ENCODE measurements at regions not wholly inside any gene's neighbourhood (a gene's known extent, or its start where the extent isn't known, plus 50 kb on each side); places are given as distances from the start of the nearest gene placed in this dataset.

DNA sequence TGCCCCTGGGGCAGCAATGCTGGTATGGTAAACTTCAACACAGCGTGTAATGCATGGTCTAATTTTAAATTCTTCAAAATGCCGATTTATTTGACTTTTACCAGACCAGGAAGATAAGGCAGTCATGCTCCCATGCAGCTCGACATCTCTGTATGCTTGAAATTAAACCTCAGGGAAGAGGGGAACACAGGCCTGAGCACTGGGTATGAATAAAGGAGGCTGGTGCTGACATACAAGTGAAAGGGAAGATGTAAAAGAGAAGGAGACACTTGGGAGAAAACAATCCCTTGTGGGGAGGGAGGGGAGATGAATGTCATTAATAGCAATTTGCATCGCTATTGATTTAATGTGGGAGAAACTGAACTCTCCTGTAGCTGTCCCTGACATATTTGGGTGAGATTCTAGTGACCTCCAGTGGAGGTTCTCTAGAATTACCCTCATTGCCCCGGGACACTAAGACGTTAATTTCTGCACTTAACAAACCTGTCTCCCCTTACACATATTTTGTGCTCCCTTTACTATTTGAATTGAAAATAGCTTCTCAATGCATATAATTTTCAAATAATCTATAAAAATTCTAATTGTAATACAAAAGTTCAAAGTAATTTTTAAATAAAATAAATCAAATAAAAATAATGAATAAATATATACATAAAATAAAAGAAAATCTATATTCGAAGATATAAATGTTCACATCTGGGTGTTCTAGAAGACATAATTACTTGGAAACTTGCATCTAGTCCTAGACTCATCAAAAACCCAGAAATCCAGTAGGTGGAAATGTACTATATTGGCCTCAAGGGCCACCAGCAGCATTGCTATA, 283.1 kb downstream of the LMX1A start:
- peak; percentile 58 for DNase-seq

DNA sequence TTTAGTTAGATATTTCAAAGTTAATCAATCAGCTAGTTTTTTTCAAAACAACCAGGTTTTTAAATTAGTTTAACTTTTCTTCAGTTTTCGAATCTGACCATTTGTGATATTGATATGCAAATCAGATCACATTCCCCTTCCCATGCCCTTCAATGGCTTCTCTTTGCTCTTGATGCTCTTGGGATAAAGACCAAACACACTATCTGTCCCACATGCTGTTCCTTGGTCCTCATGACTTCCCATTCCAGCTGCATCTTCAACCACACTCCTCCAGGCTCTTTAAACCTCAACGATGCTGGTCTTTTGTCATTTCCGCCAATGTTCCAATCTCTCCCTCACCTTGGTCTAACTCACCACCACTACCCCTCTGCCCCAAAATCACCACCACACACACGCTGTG, 285.8 kb downstream of the LMX1A start:
- DNase-seq: no peak

DNA sequence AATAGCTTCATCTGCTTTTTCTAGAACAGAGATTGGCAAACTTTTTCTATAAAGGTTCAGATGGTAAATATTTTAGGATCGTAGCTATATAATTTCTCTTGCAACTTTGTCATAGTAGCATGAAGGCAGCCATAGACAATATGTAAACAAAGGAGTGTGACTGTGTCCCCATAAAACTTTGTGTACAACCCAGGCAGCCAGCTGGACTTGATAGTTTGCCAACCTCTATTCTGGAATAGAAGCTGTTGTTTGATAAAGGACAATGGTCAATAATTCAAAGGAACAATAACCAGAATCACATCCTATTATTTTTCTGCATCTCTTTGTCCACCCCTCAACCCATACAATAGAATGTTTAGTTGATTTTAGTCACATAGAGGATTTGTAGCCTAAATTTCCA, 286.7 kb downstream of the LMX1A start:
- DNase-seq: peak; percentile 34

DNA sequence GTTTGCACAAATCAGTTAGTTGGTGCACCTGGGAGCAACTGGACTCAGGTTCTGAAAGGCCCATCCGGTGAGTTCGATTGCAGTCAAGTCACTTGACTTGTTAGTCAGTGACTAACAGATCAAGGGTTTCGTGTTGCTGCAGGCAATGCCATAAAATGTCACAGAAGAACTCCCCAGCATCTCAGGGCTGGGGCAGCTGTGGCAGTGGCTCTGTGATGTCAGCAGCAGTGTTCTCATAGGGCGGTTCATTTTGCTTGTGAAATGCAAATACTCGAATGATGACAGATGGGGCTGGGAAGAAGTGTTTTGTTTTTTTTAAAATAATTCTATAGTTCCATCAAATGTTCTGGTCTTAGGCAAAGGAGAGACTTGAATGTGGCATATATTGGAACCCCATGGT, 287.8 kb downstream of the LMX1A start:
- no peak for DNase-seq

DNA sequence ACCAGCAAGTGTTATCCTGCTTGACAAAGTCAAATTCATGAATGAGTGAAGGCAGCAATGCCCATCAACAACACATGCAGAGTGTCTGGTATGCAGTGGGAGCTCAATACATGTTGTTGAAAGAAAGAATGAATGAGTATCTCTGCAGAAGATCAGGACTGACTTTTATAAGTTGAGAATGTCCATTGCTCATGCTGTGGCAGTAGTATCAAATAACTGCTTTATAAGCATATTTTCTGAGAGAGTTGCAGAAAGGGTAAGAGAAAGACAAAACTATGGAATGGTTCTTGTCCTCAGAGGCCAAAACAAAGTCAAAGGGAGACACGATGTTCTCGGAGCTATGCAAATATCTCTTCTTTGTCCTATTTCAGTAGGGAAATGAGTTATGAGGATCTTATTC, 288.7 kb downstream of the LMX1A start:
- DNase-seq: no peak

DNA sequence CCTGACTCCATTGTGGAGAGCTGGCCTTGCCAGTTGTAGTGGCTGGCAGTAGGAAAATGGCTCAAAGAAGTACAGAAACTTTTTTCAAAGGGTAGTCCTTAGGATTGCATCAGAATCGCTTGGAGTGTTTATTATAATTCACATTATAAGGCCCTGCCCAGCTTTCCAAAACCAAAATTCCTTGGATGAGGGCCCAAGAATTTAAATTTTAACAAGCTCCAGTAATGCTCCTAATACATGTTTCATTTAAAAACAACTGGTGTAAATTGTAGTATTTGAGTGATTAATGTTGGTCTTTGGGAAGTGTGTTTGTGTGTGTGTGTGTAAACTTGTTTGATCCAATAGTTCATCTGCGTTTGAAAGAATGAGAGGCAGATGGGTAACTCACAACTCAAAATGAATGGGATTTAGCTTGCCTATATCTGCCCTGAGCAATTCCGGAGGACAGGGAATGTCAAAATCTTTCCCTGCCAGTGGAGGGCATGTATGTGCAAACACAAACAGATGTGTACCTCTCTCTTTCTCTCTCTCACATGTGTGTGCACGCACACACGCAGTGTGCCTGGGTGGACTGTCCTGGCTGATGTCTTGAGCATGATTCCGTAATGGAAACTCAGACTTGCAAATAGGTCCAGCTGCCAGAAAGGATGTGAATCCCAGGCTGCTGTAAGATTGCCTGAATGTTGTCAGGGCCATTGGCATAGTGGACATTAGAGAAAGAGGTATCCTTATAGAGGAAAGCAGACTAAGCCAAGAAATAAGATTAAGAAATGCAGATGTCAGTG, 293.1 kb downstream of the LMX1A start:
- DNase-seq: no peak

DNA sequence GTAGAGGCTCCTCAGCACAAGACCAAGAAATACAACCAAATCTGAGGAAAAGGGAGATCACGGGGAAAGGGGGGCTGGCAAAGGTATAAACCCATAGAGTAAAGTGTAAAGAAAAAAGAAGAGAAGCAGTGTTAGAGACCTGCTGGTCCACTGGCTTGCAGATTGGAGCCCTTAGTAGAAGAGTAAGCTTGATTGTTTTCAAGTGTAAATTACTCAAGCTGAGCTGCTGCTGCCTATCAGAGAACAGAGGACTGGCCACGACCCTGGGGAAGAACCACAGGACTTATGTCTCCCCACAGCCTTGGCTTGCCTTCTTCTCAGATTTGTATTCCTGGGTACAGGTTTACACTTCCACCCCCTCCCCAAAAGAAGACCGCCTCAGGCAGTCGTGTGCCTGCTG, 294.2 kb downstream of the LMX1A start:
- DNase-seq: no peak

DNA sequence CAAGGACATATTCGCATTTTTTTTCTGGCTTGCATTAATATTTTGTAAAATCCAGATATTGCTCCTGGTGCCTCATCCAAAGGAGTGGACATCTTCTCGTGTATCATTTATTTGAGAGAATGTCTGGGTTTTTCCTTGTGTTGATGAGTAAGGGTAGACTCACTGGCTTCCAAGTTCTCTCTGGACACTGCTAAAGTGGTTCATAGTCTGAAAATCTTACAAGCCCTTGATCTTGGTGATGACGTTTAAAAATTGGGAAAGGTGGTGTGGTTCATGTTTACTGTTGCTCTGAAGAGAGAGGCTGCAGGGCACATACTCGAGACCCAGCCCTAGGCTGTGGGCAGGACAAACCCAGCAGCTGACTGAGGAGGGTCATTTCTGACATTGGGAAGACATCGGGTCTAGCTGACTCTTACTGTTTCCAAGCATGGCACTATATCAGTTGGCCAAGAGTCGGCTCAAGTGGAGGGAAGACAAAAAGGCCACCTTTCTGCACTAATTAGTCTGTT, 296.2 kb downstream of the LMX1A start:
- no peak for DNase-seq

DNA sequence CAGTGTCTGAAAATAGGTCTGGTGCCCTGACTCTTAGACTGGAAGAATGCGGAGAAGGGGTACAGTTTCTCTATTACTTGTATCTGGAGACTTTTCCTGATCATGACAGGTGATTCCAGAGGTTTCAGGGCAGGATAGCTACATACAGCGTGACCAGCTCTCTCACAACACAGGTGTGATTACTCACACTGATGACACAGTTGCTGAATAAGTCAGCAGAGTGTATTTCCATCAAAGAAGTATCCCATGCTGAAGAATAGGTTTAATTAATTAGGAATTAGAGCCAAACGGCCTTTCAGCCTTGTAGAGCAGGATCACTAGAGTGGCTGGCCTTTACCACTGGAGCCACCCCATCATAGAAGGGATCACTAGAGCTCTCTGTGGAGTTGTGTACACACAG, 298.6 kb downstream of the LMX1A start:
- DNase-seq: peak; percentile 9

DNA sequence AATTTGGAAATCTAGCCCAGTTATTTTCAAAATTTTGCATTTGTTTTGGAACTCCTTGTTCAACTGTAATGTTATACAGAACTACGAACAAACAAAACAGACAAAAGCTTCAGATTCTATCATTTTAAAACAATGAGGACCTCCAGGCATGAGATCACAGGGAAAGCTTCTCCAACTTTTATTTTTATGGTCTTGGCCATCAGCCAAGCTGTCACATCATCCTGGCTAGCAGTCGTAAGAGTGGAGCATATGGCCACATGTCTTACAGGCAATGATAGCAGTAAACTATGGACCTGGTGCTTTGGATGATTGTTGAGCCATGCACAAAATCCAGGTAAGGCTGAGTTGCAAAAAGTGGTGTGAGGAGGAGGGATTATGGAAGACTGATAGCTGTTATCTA, 299.6 kb downstream of the LMX1A start:
- DNase-seq: peak; percentile 6

DNA sequence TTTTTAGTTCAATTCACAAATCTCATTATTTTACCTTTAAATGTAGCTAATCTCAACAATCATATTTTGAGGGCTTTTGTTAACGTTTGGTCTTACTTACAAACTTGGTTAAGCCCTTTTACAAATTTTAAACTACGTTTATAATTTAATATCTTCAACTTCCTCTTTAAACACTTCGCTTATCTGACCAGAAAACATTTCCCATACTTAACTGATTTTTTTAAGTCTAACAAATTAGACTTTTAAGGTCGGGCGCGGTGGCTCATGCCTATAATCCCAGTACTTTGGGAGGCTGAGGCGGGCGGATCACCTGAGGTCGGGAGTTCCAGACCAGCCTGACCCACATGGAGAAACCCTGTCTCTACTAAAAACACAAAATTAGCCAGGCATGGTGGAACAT, 300.9 kb downstream of the LMX1A start:
- DNase-seq: no peak

DNA sequence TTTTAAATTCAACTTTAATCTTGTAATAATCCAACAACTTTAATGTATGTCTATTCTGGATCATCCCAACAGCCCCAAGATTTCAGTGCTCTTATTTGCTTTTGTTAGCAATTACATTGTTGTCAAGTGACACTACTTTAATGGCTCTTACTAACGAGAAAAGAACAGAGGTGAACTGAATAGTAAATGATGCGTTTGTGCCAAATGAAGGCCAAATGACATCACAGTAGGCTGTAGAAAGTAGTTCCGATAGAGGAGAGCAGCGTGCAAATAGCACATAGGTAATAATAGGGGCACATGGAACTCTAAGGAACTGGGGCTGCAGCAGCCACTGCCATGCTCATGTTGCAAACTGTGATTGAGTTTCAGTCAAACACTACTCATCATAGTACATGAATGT, 301.9 kb downstream of the LMX1A start:
- DNase-seq: no peak

DNA sequence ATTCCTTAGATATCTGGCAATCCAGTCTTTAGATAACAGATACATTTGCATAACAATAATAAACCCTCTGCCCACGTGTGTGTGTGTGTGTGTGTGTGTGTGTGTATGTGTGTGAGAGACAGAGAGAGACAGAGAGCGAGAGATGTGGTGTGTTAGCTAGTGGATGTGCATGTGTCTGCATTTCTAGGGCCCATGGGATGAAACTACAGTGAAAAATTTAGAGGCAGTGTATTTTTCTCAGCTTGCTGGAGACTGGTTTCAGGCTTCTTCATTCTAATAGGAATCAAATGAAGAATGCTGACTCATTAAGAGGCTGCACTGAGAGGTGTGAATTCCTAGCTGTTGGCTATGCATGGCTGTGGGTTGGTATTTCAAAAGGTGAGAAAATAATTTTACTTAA, 303.2 kb downstream of the LMX1A start:
- DNase-seq: no peak

DNA sequence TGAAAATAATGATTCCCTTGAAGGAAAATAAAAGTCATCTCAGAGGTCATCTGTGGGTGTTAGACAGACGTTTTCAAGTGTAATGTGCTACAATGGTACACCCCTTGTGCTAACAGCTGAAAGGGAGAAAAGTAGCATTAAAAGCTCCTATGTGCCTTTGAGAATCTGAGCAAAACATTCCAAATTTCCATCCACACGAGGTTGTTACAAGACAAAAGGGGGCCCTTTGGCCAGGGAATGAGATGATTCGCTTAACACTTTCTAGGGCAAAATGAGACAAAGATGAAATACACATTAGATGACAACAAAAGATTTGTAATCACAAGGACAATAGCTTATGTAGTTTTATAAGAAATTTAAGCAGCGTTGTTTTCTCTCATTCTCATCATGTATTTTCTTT, 303.6 kb downstream of the LMX1A start:
- no peak for DNase-seq

DNA sequence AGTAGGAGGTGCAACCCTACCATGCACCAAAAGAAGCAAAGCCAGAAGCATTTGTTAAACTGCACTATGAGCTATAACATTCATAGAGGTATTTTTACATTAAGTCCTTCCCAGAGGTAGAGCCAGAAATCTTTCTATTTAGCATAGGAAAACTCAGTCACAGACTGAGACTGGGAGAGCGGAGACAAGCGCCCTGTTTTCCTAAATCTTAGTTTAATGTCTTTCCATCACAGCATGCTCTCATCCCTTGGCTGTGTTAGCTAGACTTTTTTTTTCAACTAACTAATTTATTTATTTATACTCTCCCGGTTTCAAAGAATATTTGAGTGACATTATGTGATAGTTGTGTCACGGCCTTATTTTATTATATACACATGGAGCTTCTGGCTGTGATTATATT, 304.1 kb downstream of the LMX1A start:
- DNase-seq: no peak

DNA sequence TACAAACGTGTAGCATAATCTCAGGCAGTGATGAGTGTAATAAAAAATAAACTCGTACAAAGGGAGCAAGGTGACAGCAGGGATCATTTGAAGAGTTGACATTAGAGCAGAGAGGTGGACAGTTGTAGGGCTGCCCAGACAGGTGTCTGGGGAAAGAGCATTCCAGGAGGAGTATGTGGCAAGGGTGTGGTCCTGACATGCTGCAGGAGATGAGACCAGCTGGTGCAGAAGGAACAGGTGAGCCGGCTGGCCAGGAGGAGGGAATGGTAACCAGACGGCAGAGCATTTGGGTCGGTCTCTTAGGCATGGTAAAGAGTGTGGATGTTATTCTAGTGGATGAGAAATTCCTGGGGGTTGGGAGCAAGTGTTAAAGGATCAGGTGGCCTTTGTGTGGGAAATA, 306.3 kb downstream of the LMX1A start:
- DNase-seq: peak; percentile 15

DNA sequence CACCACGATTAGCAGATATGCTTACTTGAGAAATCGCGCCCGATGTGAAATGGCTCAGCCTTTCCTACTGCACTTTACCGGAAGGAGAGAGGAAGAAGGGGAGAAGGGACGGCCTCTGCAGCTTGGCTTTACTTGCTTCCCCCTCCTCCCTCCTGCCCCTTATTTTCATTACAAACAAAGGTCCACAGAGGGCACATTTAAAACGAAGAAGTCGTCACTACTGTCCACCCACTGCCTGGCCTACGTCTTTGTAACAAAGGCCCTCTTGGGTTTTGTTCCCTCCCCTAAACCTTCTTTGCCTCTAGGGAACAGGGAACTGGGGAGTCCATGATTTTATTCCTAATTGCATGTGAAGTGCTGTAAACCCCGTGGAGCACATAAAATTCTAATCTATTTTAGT, 308.5 kb downstream of the LMX1A start:
- no peak for DNase-seq

DNA sequence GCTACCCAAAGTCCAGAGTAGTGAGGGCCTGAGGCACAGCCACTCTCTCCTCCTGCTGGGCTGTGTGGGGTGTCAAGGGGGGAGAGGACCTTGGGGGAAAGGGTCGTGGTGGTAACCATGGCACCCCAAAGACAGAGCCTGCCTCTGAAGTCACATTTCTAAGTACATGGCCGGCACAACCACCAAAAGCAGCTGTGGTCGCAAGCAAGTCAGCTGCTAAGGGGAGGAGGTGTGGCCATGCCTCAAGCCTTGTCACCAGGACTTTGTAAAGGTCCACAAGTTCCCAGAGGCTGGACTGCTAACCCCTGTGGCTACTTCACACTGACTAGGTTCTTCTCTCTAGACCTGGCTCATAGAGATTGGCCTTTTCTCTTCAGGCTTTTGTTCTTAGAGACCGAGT, 310.6 kb downstream of the LMX1A start:
- no peak for DNase-seq

DNA sequence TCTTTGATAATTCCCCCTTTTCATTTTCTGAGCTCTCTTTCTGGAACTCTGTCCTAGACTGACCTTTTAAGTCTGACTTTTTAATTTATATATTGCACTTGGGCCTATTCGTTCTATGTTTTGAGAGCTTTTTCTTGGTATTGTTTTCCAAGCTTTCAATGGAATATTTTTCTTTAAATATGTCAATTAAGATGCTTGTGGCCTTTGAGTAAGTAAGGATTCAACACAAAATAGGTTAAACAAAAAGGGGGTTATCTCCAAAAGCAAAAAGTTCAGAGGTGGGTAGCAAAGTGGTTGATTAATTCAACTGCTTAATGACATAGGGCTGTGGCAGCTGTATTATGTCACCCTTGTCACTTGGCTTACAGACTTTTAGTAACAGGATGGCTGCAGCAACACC, 315.9 kb downstream of the LMX1A start:
- DNase-seq: no peak

DNA sequence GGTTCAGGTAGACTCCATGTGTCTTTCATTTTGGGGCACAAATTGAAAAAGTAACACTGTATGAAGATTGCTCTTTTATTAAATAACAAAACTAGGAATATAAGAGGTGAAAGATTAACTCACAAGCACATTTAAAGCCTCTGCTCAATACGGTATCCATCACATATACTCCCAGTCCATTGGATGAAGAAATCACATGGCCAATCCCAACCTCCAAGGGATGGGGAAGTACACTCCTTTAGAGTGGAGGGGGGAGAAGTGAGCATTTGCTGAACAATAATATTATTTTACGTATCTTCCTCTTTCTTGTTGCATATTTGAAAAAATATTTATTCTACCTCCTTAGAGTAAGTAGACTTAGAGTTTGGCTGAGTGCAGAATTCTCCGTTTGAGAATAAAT, 316.5 kb downstream of the LMX1A start:
- no peak for DNase-seq

DNA sequence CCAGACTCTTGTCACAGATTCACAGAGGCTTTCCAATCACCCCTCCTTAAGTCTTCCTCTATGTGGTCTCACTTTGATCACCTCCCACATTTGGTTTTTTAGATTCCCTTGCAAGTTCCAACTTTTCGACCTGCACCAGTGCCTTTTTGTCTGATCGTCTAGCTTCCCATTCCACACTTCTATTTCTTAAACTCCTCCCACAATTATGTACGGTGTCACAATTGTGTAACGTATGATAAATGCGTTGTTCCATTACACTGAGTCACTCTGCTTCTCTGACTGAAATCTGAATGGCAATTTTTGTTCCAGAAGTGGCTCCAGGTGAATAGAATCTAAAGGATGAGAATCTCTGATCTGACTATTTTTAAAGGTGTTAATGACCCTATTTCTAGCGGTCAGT, 320.1 kb downstream of the LMX1A start:
- DNase-seq: no peak

DNA sequence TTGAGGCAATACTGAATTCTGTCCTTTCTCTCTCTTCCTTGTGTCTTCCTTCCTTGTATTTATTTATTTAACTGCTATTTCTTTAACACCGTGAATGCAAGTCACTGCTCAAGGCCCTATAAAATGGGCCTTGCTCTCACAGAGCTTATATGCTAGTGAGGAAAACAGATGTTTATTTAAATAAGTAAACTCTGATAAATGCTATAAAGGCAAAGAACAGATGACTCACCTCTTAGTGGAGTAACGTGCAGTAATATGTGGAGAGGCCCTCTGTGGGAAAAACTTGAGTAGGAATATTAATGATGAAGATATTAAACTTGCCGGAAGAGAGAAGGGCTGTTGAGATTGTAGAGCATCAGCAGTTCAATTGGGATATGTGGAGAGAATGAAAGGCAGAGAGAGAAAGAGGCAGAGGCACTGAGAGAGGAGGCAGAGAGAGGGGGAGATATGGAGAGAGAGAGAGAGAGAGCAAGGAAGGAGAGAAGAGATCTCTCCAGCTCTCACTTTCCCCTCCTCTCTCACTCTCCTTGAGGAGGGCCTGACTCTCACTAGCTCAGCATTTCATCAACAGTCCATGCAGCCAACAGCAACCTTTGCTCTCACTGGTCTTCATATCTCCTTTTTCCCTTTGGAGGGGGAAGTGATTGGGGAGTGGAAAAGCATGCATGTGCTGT, 322.2 kb downstream of the LMX1A start:
- no peak for DNase-seq

DNA sequence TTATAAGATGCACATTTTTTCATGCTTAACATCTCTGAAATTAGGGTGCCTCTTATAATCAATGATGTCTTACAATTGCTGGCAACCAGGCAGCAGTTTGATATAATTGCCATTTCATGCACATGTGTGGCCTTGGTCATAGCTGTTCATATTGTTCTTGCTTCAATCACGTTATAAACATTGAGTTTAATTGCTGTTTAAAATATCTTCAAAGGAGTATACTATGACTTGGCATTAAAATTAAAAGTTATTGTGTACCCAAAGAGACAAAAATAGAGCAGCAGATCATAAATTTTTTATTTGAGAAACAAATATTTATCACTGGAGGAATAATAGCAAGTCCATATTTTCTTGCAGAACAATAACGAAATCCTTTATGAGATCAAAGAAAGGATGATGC, 325.5 kb downstream of the LMX1A start:
- no peak for DNase-seq

DNA sequence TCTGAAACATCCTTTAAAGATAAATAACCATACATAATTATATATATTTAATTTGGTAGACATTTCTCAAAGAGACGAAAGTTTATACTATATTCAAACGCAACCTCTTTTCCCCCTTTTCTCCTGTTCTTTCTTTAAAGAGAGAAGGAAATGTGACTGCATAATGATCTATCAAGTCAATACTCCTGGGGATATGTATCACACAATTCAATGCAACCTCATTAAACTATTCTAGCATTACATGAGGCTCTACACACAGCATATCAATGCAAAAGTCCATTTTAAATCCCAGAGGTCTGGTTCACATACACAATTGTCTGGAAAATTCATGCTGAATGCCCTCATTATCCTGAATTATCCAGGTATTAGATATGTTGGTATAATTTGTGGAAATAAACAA, 330.7 kb downstream of the LMX1A start:
- DNase-seq: no peak
